ENCODE measurements at regions not wholly inside any gene's neighbourhood (a gene's known extent, or its start where the extent isn't known, plus 50 kb on each side); places are given as distances from the start of the nearest gene placed in this dataset.

DNA sequence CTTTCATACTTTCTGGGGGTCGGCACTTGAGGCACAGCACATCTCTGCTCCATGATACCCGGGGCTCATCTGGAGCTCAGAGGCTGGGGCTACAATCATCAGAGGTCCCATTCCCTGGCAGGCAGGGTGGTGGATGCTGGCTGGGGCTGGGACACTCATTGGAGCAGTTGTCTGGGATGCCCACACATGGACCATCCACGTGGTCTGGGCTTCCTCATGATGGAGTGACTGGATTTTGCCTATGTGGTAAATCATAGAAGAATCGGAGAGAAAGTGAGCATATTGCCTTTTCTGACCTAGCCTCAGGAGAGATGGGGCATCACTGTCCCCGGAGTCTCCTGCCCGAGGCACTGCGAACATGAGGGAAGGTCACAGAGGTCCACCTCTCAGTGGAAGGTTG, 91.4 kb upstream of the IRS2 start:
- DNase-seq (ENCODE audit: low read depth) = no peak
- TF ChIP-seq, protein P1, sequence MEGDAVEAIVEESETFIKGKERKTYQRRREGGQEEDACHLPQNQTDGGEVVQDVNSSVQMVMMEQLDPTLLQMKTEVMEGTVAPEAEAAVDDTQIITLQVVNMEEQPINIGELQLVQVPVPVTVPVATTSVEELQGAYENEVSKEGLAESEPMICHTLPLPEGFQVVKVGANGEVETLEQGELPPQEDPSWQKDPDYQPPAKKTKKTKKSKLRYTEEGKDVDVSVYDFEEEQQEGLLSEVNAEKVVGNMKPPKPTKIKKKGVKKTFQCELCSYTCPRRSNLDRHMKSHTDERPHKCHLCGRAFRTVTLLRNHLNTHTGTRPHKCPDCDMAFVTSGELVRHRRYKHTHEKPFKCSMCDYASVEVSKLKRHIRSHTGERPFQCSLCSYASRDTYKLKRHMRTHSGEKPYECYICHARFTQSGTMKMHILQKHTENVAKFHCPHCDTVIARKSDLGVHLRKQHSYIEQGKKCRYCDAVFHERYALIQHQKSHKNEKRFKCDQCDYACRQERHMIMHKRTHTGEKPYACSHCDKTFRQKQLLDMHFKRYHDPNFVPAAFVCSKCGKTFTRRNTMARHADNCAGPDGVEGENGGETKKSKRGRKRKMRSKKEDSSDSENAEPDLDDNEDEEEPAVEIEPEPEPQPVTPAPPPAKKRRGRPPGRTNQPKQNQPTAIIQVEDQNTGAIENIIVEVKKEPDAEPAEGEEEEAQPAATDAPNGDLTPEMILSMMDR (IDR thresholded peaks at IDR 0.05; ENCODE audit: insufficient read depth, low read depth, low read length, missing control alignments) = no peak
- no peak overlapping the region for H3K4me3 ChIP-seq (ENCODE audit: low read length)

DNA sequence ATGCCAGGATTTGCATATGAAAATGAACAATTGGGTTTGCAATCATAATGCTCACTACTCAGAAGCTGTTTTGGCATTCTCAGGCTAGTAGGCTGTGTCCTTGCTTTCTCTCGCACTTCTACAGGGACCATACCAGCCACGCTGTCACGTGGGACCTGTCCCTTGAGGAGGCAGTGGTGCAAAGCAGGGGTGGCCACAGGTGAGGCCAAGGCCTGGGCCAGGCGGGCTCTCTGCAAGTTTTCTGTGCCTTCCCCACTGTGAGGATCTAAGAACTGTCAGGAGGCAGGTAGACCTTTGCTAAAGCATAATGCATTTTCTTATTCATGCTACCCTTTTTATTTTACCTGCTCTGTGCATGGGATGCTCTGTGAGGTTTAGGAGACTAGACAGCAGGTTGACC, 89.4 kb upstream of the IRS2 start:
- TF ChIP-seq, protein P1 (IDR thresholded peaks at IDR 0.05; ENCODE audit: insufficient read depth, low read depth, low read length, missing control alignments) = no peak
- H3K4me3 ChIP-seq (ENCODE audit: low read length) = no peak overlapping the region
- no peak for DNase-seq (ENCODE audit: low read depth)

DNA sequence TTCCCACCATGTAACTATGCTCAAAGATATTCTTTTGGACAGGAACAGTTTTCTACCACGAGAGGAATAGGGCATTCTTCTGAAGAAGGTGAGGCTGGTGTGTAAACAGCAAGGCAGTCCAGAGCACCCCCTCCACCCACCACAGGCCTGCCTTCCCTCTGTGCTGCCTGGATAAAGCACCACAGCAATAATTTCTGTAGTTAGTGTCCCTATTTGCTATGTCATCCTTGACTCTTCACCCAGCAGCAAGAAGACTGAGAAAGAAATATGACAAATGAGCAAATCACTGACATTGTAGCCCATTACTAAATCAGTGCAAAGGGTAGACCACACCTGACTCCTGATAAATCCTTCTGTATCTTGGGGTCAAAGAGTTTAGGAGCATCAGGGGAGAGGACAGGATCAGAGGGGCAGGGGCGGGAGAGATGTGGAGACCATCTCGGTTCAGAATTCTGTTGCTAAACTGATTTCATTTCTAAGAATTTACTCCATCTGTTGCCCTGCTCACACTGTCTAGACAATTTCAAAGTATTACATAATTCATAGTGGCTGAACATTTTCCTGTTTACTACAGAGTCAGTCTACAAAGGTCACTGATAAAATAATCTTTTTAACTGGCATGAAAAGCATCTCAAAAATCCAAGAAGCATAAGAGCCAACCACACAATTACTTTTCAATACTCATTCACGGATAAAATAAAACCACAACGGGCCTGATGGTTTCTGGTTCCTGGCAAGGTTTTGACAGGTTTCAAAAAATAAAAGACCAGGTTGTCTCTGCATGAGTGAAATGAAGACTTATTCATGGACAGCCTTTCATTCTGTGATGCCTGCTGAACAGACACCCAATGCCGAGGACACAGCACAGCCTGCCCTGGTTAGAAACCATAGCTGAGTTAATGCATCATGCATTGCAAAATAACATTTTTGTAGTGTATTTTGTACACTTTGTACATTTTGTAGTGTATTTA, 88.4 kb upstream of the IRS2 start:
- TF ChIP-seq, protein P1 (IDR thresholded peaks at IDR 0.05; ENCODE audit: insufficient read depth, low read depth, low read length, missing control alignments) = no peak
- DNase-seq (ENCODE audit: low read depth) = no peak

GRCh38 chr13:109873351-109874123, 87.2 kb upstream of the IRS2 start:
- no peak overlapping the region for H3K4me3 ChIP-seq (ENCODE audit: low read length)
- no peak for DNase-seq (ENCODE audit: low read depth)
- TF ChIP-seq, protein P1 (IDR thresholded peaks at IDR 0.05; ENCODE audit: insufficient read depth, low read depth, low read length, missing control alignments) = no peak

More for the DNA sequence above, 88.4 kb upstream of the IRS2 start:
- no peak overlapping the region for H3K4me3 ChIP-seq (ENCODE audit: low read length)

GRCh38 chr13:109872864-109873263, 86.5 kb upstream of the IRS2 start:
- TF ChIP-seq, protein P1 (IDR thresholded peaks at IDR 0.05; ENCODE audit: insufficient read depth, low read depth, low read length, missing control alignments) = no peak
- no peak for DNase-seq (ENCODE audit: low read depth)
- H3K4me3 ChIP-seq (ENCODE audit: low read length) = no peak overlapping the region

DNA sequence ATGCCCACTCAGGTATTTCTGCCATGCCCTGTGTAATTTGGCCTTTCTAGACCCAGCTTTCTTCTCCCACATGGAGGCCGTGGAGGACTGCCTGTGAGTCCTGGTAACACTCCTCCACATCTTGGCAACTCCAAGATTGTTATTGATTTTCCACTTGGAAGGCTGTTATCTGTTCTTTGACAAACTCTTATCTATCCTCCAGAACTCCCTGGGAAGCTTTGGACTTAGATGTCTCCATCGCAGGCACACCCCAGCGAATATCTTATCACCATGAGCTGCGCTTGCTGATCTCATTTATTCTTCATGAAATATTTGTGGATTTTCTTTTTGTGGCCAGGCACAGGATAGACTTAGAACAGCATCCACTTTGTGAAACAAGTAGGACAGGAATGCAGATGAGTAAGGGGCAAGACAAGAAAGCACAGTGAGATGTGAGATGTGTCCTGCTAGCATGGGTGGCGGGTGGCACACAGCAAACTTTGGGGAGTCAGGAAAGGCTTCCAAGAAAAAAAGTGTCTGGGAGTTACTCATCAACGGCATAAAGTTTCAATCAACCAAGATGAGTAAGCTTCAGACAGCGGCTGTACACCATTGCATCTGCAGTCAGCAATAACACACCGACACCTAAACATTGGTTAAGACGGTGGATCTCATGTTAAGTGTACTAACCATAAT, 84.5 kb upstream of the IRS2 start:
- no peak overlapping the region for H3K4me3 ChIP-seq (ENCODE audit: low read length)
- TF ChIP-seq, protein P1 (IDR thresholded peaks at IDR 0.05; ENCODE audit: insufficient read depth, low read depth, low read length, missing control alignments) = no peak
- peak; percentile 76 for DNase-seq (ENCODE audit: low read depth)
